ENCODE measurements at regions not wholly inside any gene's neighbourhood (a gene's known extent, or its start where the extent isn't known, plus 50 kb on each side); places are given as distances from the start of the nearest gene placed in this dataset.

GRCh38 chr1:234554218-234554697 lies 55.7 kb downstream of the IRF2BP2 start:
- DNase-seq = no peak

- DNase-seq = no peak
These were observed 56.5 kb downstream of the IRF2BP2 start for GRCh38 chr1:234553240-234554188.

DNA sequence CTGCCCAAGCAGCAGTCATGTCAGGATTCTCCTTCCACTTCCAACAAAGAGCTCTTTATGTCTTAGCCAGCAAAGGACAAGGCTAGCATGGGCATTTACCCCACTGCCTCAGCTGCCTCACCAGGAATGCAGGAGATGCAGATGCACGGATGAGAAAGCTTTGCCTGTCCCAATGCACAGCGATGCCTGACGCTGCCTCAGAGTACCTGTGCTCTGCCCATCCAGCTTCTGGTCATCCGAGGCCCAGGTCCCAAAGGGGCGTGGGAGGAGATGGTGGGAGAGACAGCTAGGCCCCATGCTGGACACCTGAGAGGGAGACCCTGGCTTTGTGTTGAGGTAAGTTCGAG lies 59.0 kb downstream of the IRF2BP2 start:
- DNase-seq = no peak

GRCh38 chr1:234550341-234551031 lies 59.5 kb downstream of the IRF2BP2 start:
- no peak for DNase-seq

- DNase-seq = no peak
These were observed 60.4 kb downstream of the IRF2BP2 start for GRCh38 chr1:234549447-234550021.

GRCh38 chr1:234546890-234547788 lies 62.8 kb downstream of the IRF2BP2 start:
- no peak for DNase-seq

GRCh38 chr1:234546387-234546704 lies 63.6 kb downstream of the IRF2BP2 start:
- no peak for DNase-seq

GRCh38 chr1:234545517-234546386 lies 64.2 kb downstream of the IRF2BP2 start:
- no peak for DNase-seq

GRCh38 chr1:234544087-234544579 lies 65.2 kb upstream of the TARBP1 start:
- DNase-seq = peak; percentile 60

DNA sequence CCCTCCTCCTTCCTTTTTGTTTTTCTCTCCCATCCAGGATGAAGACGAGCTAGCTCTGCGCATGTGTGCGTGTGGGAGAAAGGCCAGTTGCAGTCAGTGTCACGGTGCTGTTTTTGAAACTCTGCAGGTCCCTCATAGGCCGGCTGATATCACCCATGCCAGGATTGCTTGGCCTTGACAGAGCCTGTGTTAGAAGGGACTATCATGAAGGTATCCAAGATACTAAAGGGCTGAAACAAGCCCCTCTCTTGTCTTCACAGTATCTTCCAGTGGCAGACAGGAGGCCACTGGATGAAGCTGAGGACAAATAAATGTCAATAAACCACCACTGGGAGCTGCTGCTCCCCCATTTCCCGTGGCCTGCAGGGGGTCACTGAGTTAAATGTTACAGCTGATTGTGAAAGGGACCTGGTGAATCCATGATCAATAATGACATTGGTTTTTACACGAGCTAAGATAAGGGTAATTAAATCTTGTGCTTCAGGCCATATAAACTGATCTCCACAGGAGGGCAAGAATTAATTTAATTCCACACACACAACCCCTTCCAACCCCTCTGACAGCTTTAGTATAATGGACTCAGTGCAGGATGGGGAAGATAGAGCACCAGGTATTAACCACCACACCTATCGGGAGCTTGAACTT lies 64.6 kb upstream of the TARBP1 start:
- no peak for DNase-seq

GRCh38 chr1:234542211-234542850 lies 63.4 kb upstream of the TARBP1 start:
- no peak for DNase-seq

GRCh38 chr1:234541286-234541975 lies 62.5 kb upstream of the TARBP1 start:
- peak; percentile 45 for DNase-seq

DNA sequence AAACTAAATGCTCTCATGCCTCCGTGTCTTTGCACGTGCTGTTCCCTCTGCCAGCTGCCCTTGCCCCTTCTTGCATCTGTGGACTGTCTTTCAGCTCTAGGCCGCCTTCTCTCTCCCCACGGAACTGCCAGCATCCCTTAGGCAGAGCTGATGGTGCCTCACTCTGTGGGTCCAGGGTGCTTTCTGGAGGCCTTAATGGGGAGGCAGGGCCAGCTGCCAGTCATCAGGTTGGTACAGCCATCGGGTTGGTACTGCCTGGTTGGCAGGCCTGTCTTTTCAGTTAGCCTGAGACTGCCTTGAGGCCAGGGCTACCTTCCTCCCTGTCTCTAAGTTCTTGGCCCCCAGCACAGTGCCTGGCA lies 61.4 kb upstream of the TARBP1 start:
- DNase-seq = no peak

GRCh38 chr1:234539666-234540403 lies 60.9 kb upstream of the TARBP1 start:
- no peak for DNase-seq

- no peak for DNase-seq
These were observed 60.1 kb upstream of the TARBP1 start for GRCh38 chr1:234538930-234539649.

GRCh38 chr1:234538062-234538731 lies 59.2 kb upstream of the TARBP1 start:
- DNase-seq = no peak

GRCh38 chr1:234537236-234537635 lies 58.3 kb upstream of the TARBP1 start:
- no peak for DNase-seq

GRCh38 chr1:234536741-234537140 lies 57.8 kb upstream of the TARBP1 start:
- DNase-seq = no peak
